ENCODE measurements at regions not wholly inside any gene's neighbourhood (a gene's known extent, or its start where the extent isn't known, plus 50 kb on each side); places are given as distances from the start of the nearest gene placed in this dataset.

DNA sequence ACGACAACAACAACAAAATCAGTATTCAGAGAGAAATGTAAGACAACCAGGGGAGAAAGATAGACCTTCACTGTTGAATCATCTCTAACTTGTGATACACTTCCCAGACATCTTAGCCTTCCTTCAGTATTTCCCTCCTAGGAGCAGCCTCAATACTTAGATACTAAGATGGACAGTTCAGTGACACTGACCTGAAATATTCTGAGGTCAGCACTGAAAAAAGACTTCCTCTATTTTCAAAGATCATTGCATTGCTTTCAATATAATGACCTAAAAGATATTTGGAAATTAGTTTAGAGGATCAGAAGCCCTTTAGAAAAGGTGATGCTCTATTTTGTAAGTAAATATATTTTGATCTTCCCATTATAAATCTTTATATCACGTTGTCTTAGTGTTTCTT, 101.0 kb downstream of the MRPL39 start:
- Histone ChIP-seq H3K4me3 (no peak overlapping the region), H3K9me3 (peaks cover 0 to 6% (median 0%) of the 10 kb centered on the region in 4 donors), H3K4me1 (no peaks in the 10 kb centered on the region), H3K36me3 (no peaks in the 10 kb centered on the region), H3K27me3 (no peaks in the 10 kb centered on the region), H3K27ac (no peak overlapping the region)
- TF ChIP-seq POLR2AphosphoS5 (IDR thresholded peaks at IDR 0.05): no peak
- TF ChIP-seq, protein P1, sequence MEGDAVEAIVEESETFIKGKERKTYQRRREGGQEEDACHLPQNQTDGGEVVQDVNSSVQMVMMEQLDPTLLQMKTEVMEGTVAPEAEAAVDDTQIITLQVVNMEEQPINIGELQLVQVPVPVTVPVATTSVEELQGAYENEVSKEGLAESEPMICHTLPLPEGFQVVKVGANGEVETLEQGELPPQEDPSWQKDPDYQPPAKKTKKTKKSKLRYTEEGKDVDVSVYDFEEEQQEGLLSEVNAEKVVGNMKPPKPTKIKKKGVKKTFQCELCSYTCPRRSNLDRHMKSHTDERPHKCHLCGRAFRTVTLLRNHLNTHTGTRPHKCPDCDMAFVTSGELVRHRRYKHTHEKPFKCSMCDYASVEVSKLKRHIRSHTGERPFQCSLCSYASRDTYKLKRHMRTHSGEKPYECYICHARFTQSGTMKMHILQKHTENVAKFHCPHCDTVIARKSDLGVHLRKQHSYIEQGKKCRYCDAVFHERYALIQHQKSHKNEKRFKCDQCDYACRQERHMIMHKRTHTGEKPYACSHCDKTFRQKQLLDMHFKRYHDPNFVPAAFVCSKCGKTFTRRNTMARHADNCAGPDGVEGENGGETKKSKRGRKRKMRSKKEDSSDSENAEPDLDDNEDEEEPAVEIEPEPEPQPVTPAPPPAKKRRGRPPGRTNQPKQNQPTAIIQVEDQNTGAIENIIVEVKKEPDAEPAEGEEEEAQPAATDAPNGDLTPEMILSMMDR (IDR thresholded peaks at IDR 0.05): no peak
- no peak for TF ChIP-seq EP300 (IDR thresholded peaks at IDR 0.05)
- TF ChIP-seq POLR2A (IDR thresholded peaks at IDR 0.05): no peak
- WGBS, 2 donors: 71 to 75% methylated on average over 2 of the region's 2 CpGs
- DNase-seq: no peak
- intact Hi-C loops (cut with DNase I): no loop called here

DNA sequence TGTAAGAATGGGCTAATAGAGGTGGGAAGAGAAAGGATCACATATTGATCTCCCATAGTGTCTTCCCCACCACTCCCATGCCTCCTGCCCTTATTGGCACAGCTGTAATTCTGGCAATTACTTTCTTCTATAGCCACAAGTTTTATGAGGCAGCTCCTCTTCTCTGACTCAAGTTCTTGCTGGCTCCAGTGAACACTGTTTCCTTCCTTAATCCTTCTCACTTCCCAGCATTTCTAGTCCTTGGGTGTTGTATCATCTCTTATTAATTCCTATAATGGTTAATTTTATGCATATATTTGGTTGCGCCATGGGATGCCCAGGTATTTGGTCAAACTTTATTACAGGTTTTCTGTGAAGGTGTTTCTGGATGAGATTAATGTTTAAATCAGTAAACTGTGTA, 103.3 kb downstream of the MRPL39 start:
- intact Hi-C loops (cut with DNase I): no loop called here
- DNase-seq: no peak
- peaks cover 0 to 6% (median 0%) of the 10 kb centered on the region in 4 donors for H3K9me3 ChIP-seq

DNA sequence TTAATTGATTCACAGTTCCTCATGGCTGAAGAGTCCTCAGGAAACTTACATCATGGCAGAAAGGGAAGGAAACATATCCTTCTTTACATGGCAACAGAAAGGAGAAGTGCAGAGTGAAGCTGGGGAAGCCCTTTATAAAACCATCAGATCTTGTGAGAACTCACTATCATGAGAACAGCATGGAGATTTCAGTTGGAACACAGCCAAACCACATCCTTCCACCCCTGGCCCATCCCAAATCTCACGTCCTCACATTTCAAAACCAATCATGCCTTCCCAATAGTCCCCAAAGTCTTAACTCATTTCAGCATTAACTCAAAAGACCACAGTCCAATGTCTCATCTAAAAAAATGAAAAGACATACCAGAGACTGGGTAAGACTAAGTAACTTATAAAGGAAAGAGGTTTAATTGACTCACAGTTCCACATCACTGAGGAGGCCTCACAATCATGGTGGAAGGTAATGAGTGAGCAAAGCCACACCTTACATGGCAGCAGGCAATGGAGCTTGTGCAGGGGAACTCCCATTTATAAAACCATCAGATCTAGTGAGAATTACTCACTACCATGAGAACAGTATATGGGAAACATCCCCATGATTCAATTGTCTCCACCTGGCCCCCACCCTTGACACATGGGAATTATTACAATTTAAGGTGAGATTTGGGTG, 105.2 kb downstream of the MRPL39 start:
- Histone ChIP-seq H3K9me3 (peaks cover 0 to 6% (median 0%) of the 10 kb centered on the region in 4 donors), H3K27me3 (no peaks in the 10 kb centered on the region), H3K4me1 (no peaks in the 10 kb centered on the region), H3K36me3 (no peaks in the 10 kb centered on the region), H3K4me3 (no peak overlapping the region), H3K27ac (no peak overlapping the region)
- WGBS, 2 donors: 25 to 30% methylated on average over 1 of the region's 1 CpG
- no peak for TF ChIP-seq POLR2AphosphoS5 (IDR thresholded peaks at IDR 0.05)
- TF ChIP-seq EP300 (IDR thresholded peaks at IDR 0.05): no peak
- no peak for TF ChIP-seq POLR2A (IDR thresholded peaks at IDR 0.05)
- TF ChIP-seq, protein P1 (IDR thresholded peaks at IDR 0.05): no peak
- intact Hi-C loops (cut with DNase I): no loop called here
- no peak for DNase-seq

More for the DNA sequence above, 103.3 kb downstream of the MRPL39 start:
- Histone ChIP-seq H3K27ac (no peak overlapping the region), H3K27me3 (no peaks in the 10 kb centered on the region), H3K4me1 (no peaks in the 10 kb centered on the region), H3K36me3 (no peaks in the 10 kb centered on the region), H3K4me3 (no peak overlapping the region)
- no peak for TF ChIP-seq EP300 (IDR thresholded peaks at IDR 0.05)
- no peak for TF ChIP-seq POLR2A (IDR thresholded peaks at IDR 0.05)
- TF ChIP-seq POLR2AphosphoS5 (IDR thresholded peaks at IDR 0.05): no peak
- TF ChIP-seq, protein P1 (IDR thresholded peaks at IDR 0.05): no peak
- 97 to 99% methylated on average over 1 of the region's 1 CpG for WGBS, 2 donors

DNA sequence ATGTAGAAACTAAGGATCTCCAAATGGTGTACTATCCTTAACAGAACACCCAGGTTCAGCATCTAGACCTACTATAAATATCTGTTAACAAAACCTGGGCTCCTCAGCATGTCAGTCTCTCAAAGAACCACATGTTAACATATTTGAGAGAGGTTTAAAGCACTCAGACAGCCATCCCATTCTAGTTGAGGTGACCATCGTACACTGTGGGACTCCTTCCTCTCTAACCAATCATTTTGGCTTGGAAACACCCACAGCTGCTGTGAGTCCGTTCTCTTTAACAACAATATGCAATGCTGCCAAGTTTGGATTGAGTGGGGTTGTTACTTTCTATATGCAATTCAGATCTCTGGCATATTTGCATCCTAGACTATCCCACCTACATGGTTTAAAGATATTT, 105.8 kb downstream of the MRPL39 start:
- WGBS, 2 donors: 56 to 62% methylated on average over 2 of the region's 2 CpGs
- H3K27ac ChIP-seq: no peak overlapping the region
- no peaks in the 10 kb centered on the region for H3K4me1 ChIP-seq
- no peak overlapping the region for H3K4me3 ChIP-seq
- H3K9me3 ChIP-seq: peaks cover 0 to 6% (median 0%) of the 10 kb centered on the region in 4 donors
- no peak for TF ChIP-seq EP300 (IDR thresholded peaks at IDR 0.05)
- TF ChIP-seq, protein P1 (IDR thresholded peaks at IDR 0.05): no peak
- no peak for TF ChIP-seq POLR2AphosphoS5 (IDR thresholded peaks at IDR 0.05)
- no peak for TF ChIP-seq POLR2A (IDR thresholded peaks at IDR 0.05)
- intact Hi-C loops (cut with DNase I): no loop called here
- H3K36me3 ChIP-seq: no peaks in the 10 kb centered on the region
- H3K27me3 ChIP-seq: no peaks in the 10 kb centered on the region
- no peak for DNase-seq

DNA sequence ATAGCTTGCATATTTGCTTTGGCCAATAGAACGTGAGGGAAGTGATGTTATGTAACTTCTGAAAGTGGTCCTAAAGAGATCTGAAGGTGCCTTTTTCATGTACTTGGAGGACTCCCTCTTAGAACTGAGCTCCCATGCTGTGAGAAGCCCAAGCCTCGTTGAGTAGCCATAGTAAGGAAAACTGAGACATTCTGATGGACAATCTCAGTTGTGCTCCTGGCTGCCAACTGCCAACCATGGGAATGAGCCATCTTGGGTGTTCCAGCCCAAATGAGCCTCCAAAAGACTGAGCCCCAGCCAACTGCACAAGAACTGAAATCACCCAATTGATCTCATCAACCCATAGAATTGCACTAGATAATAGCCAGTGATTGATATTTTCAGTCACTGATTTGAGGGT, 106.7 kb downstream of the MRPL39 start:
- no peak for TF ChIP-seq POLR2AphosphoS5 (IDR thresholded peaks at IDR 0.05)
- TF ChIP-seq, protein P1 (IDR thresholded peaks at IDR 0.05): no peak
- TF ChIP-seq POLR2A (IDR thresholded peaks at IDR 0.05): no peak
- TF ChIP-seq EP300 (IDR thresholded peaks at IDR 0.05): no peak
- Histone ChIP-seq H3K4me3 (no peak overlapping the region), H3K9me3 (peaks cover 0 to 6% (median 0%) of the 10 kb centered on the region in 4 donors), H3K36me3 (no peaks in the 10 kb centered on the region), H3K27ac (no peak overlapping the region), H3K4me1 (no peaks in the 10 kb centered on the region), H3K27me3 (no peaks in the 10 kb centered on the region)
- WGBS, 2 donors: 35 to 74% methylated on average over 2 of the region's 2 CpGs
- DNase-seq: no peak
- intact Hi-C loops (cut with DNase I): no loop called here
